Stimulated activated CD8-positive, alpha-beta memory T cell treated with anti-CD3 and anti-CD28 coated beads, Interleukin-4, amount 100 ng/mL, for 24 hours (primary cell): ENCODE measurements at regions not wholly inside any gene's neighbourhood (a gene's known extent, or its start where the extent isn't known, plus 50 kb on each side); places are given as distances from the start of the nearest gene placed in this dataset.

Experiments used
- DNase-seq: peaks from one replicate; pipeline ENCODE4 v3.0.0-alpha.2; 2020; ENCODE audit warnings: low read depth

GRCh38 chr2:241924069-241924908 is 54.8 kb downstream of the RTP5 start:
- no peak for DNase-seq

GRCh38 chr2:241924909-241925250 is 55.4 kb downstream of the RTP5 start:
- no peak for DNase-seq

GRCh38 chr2:241925277-241925676 is 55.7 kb downstream of the RTP5 start:
- DNase-seq = no peak

GRCh38 chr2:241925821-241926441 is 56.4 kb downstream of the RTP5 start:
- no peak for DNase-seq

GRCh38 chr2:241926541-241927311 is 57.2 kb downstream of the RTP5 start:
- no peak for DNase-seq

GRCh38 chr2:241929551-241930490 is 60.3 kb downstream of the RTP5 start:
- DNase-seq = no peak

- DNase-seq = no peak
These were observed 61.8 kb downstream of the RTP5 start for GRCh38 chr2:241931084-241931975.

- DNase-seq = no peak
These were observed 62.7 kb downstream of the RTP5 start for GRCh38 chr2:241931976-241932898.

GRCh38 chr2:241932899-241933178 is 63.3 kb downstream of the RTP5 start:
- no peak for DNase-seq

GRCh38 chr2:241933179-241933911 is 63.8 kb downstream of the RTP5 start:
- no peak for DNase-seq

GRCh38 chr2:241935314-241935713 is 65.8 kb downstream of the RTP5 start:
- no peak for DNase-seq

GRCh38 chr2:241935774-241936173 is 66.2 kb downstream of the RTP5 start:
- no peak for DNase-seq

- no peak for DNase-seq
These were observed 67.1 kb downstream of the RTP5 start for GRCh38 chr2:241936457-241937133.

- no peak for DNase-seq
These were observed 67.8 kb downstream of the RTP5 start for GRCh38 chr2:241937297-241937696.

GRCh38 chr2:241939541-241939940 is 70.0 kb downstream of the RTP5 start:
- no peak for DNase-seq

- DNase-seq = no peak
These were observed 70.8 kb downstream of the RTP5 start for GRCh38 chr2:241940329-241940728.

GRCh38 chr2:241941691-241942301 is 72.3 kb downstream of the RTP5 start:
- no peak for DNase-seq
